ENCODE measurements at regions not wholly inside any gene's neighbourhood (a gene's known extent, or its start where the extent isn't known, plus 50 kb on each side); places are given as distances from the start of the nearest gene placed in this dataset.
A peak's percentile ranks its signal among the peaks of the same experiment; 100 is the strongest.

GRCh38 chr22:47452184-47452583, 689.7 kb downstream of the TBC1D22A start:
- no peak for DNase-seq (ENCODE audit: low spot score)

- DNase-seq (ENCODE audit: low spot score): peak; percentile 79
These were observed 688.5 kb downstream of the TBC1D22A start for GRCh38 chr22:47450876-47451475.

GRCh38 chr22:47449508-47450270, 687.2 kb downstream of the TBC1D22A start:
- no peak for DNase-seq (ENCODE audit: low spot score)

- DNase-seq (ENCODE audit: low spot score): no peak
These were observed 686.1 kb downstream of the TBC1D22A start for GRCh38 chr22:47448231-47449223.

- DNase-seq (ENCODE audit: low spot score): no peak
These were observed 684.7 kb downstream of the TBC1D22A start for GRCh38 chr22:47446821-47447810.

- no peak for DNase-seq (ENCODE audit: low spot score)
These were observed 683.9 kb downstream of the TBC1D22A start for GRCh38 chr22:47446331-47446730.

GRCh38 chr22:47445716-47446290, 683.4 kb downstream of the TBC1D22A start:
- no peak for DNase-seq (ENCODE audit: low spot score)

GRCh38 chr22:47445212-47445611, 682.8 kb downstream of the TBC1D22A start:
- no peak for DNase-seq (ENCODE audit: low spot score)

GRCh38 chr22:47444746-47445065, 682.3 kb downstream of the TBC1D22A start:
- no peak for DNase-seq (ENCODE audit: low spot score)

- no peak for DNase-seq (ENCODE audit: low spot score)
These were observed 681.6 kb downstream of the TBC1D22A start for GRCh38 chr22:47443836-47444745.

GRCh38 chr22:47442821-47443220, 680.4 kb downstream of the TBC1D22A start:
- DNase-seq (ENCODE audit: low spot score): no peak

- DNase-seq (ENCODE audit: low spot score): no peak
These were observed 677.3 kb downstream of the TBC1D22A start for GRCh38 chr22:47439643-47440265.

GRCh38 chr22:47437636-47438035, 675.2 kb downstream of the TBC1D22A start:
- no peak for DNase-seq (ENCODE audit: low spot score)

- no peak for DNase-seq (ENCODE audit: low spot score)
These were observed 674.7 kb downstream of the TBC1D22A start for GRCh38 chr22:47437110-47437509.

GRCh38 chr22:47435826-47436225, 673.4 kb downstream of the TBC1D22A start:
- no peak for DNase-seq (ENCODE audit: low spot score)

- DNase-seq (ENCODE audit: low spot score): no peak
These were observed 672.7 kb downstream of the TBC1D22A start for GRCh38 chr22:47435204-47435487.

- peak; percentile 20 for DNase-seq (ENCODE audit: low spot score)
These were observed 672.1 kb downstream of the TBC1D22A start for GRCh38 chr22:47434336-47435203.

GRCh38 chr22:47433627-47434026, 671.2 kb downstream of the TBC1D22A start:
- DNase-seq (ENCODE audit: low spot score): no peak

Measured in umbilical cord (tissue), 1 donor.